Activated naive CD8-positive, alpha-beta T cell treated with anti-CD3 and anti-CD28 coated beads, Interleukin-2, amount 10 ng/mL, durations not matched to agents 7 days and 5 days (primary cell): ENCODE measurements at regions not wholly inside any gene's neighbourhood (a gene's known extent, or its start where the extent isn't known, plus 50 kb on each side); places are given as distances from the start of the nearest gene placed in this dataset.
"Not testable (repeated sequence)": the region's sequence is repeated elsewhere in the genome, so short reads cannot be mapped to it uniquely, and the experiment has no call there.

ENCODE experiments used
- ATAC-seq: fragments of 150-1000 bp; cut with Tn5 transposase; one replicate; pipeline ENCODE4 v1.10.0; 2021; ENCODE audit warnings: low read depth, moderate library complexity
- POLR2A ChIA-PET: fragments of 350-600 bp; sonication (Branson Sonifier 250); formaldehyde crosslinking; loops from one replicate; lab custom pipeline; 2021; ENCODE audit warnings: antibody characterized with exemption; lab: Charles Lee
- DNase-seq: peaks from one replicate; pipeline ENCODE4 v3.0.0; 2021
- H3K27ac Mint-ChIP-seq: one replicate; pipeline ENCODE4 v1.8.0; 2022; ENCODE audit warnings: mild to moderate bottlenecking, mixed read lengths
- H3K27me3 Mint-ChIP-seq: one replicate; pipeline ENCODE4 v1.8.0; 2022; ENCODE audit warnings: mild to moderate bottlenecking, moderate library complexity, mixed read lengths
- H3K36me3 Mint-ChIP-seq: one replicate; pipeline ENCODE4 v1.8.0; 2021; ENCODE audit warnings: mild to moderate bottlenecking, mixed read lengths
- H3K4me1 Mint-ChIP-seq: one replicate; pipeline ENCODE4 v1.8.0; 2021; ENCODE audit warnings: mixed read lengths
- H3K4me3 Mint-ChIP-seq: one replicate; pipeline ENCODE4 v1.8.0; 2022; ENCODE audit warnings: mild to moderate bottlenecking, moderate library complexity, mixed read lengths
- H3K9me3 Mint-ChIP-seq: one replicate; pipeline ENCODE4 v1.8.0; 2021; ENCODE audit warnings: mixed read lengths

- no peaks in the 10 kb centered on the region for H3K4me1 Mint-ChIP-seq
- H3K27ac Mint-ChIP-seq, result no peak overlapping the region
- no peak for DNase-seq
- H3K27me3 Mint-ChIP-seq, result no peaks in the 10 kb centered on the region
- H3K9me3 Mint-ChIP-seq, result no peaks in the 10 kb centered on the region
- ATAC-seq, result no peak
- POLR2A ChIA-PET, result no interaction called here
- H3K4me3 Mint-ChIP-seq, result no peak overlapping the region
- no peaks in the 10 kb centered on the region for H3K36me3 Mint-ChIP-seq
Measured at GRCh38 chr4:104549736-104550135, 55.0 kb upstream of the CXXC4 start.

GRCh38 chr4:104559502-104559901 is 64.8 kb upstream of the CXXC4 start:
- no peaks in the 10 kb centered on the region for H3K9me3 Mint-ChIP-seq
- no peaks in the 10 kb centered on the region for H3K4me1 Mint-ChIP-seq
- ATAC-seq (no peak), DNase-seq (no peak)
- no peaks in the 10 kb centered on the region for H3K36me3 Mint-ChIP-seq
- POLR2A ChIA-PET, result no interaction called here
- H3K27ac Mint-ChIP-seq, result no peak overlapping the region
- no peak overlapping the region for H3K4me3 Mint-ChIP-seq
- no peaks in the 10 kb centered on the region for H3K27me3 Mint-ChIP-seq

GRCh38 chr4:104571341-104571740 is 76.6 kb upstream of the CXXC4 start:
- no peak overlapping the region for H3K27ac Mint-ChIP-seq
- peaks cover 3% of the 10 kb centered on the region for H3K27me3 Mint-ChIP-seq
- H3K36me3 Mint-ChIP-seq, result no peaks in the 10 kb centered on the region
- ATAC-seq (no peak), DNase-seq (no peak)
- POLR2A ChIA-PET, result no interaction called here
- H3K9me3 Mint-ChIP-seq, result peaks cover 3% of the 10 kb centered on the region
- no peak overlapping the region for H3K4me3 Mint-ChIP-seq
- no peaks in the 10 kb centered on the region for H3K4me1 Mint-ChIP-seq

- H3K4me1 Mint-ChIP-seq, result no peaks in the 10 kb centered on the region
- H3K9me3 Mint-ChIP-seq, result no peaks in the 10 kb centered on the region
- no peak overlapping the region for H3K4me3 Mint-ChIP-seq
- H3K36me3 Mint-ChIP-seq, result no peaks in the 10 kb centered on the region
- H3K27me3 Mint-ChIP-seq, result no peaks in the 10 kb centered on the region
- no peak overlapping the region for H3K27ac Mint-ChIP-seq
- POLR2A ChIA-PET, result no interaction called here
- no peak for DNase-seq
- ATAC-seq, result no peak
Measured at GRCh38 chr4:104574371-104574770, 79.7 kb upstream of the CXXC4 start.

GRCh38 chr4:104575278-104575677 is 80.6 kb upstream of the CXXC4 start:
- Mint-ChIP-seq H3K27ac (no peak overlapping the region), H3K9me3 (no peaks in the 10 kb centered on the region), H3K27me3 (no peaks in the 10 kb centered on the region), H3K4me1 (no peaks in the 10 kb centered on the region), H3K36me3 (no peaks in the 10 kb centered on the region), H3K4me3 (no peak overlapping the region)
- ATAC-seq (no peak), DNase-seq (no peak)
- POLR2A ChIA-PET, result no interaction called here

GRCh38 chr4:104577405-104577804 is 82.7 kb upstream of the CXXC4 start:
- H3K27me3 Mint-ChIP-seq, result no peaks in the 10 kb centered on the region
- no peak overlapping the region for H3K4me3 Mint-ChIP-seq
- no peaks in the 10 kb centered on the region for H3K9me3 Mint-ChIP-seq
- ATAC-seq (no peak), DNase-seq (no peak)
- H3K4me1 Mint-ChIP-seq, result no peaks in the 10 kb centered on the region
- no peak overlapping the region for H3K27ac Mint-ChIP-seq
- no peaks in the 10 kb centered on the region for H3K36me3 Mint-ChIP-seq
- POLR2A ChIA-PET, result no interaction called here

GRCh38 chr4:104581476-104581875 is 86.8 kb upstream of the CXXC4 start:
- H3K4me1 Mint-ChIP-seq, H3K27me3 Mint-ChIP-seq, POLR2A ChIA-PET, H3K9me3 Mint-ChIP-seq, ATAC-seq, H3K27ac Mint-ChIP-seq, DNase-seq, H3K4me3 Mint-ChIP-seq, H3K36me3 Mint-ChIP-seq: not testable (repeated sequence)

GRCh38 chr4:104582056-104582455 is 87.4 kb upstream of the CXXC4 start:
- ATAC-seq, H3K27me3 Mint-ChIP-seq, POLR2A ChIA-PET, H3K4me3 Mint-ChIP-seq, DNase-seq, H3K27ac Mint-ChIP-seq, H3K9me3 Mint-ChIP-seq, H3K36me3 Mint-ChIP-seq, H3K4me1 Mint-ChIP-seq: not testable (repeated sequence)

GRCh38 chr4:104589264-104589868 is 94.7 kb upstream of the CXXC4 start:
- Mint-ChIP-seq H3K4me1 (peaks cover 2% of the 10 kb centered on the region), H3K27ac (no peak overlapping the region), H3K9me3 (no peaks in the 10 kb centered on the region), H3K36me3 (no peaks in the 10 kb centered on the region), H3K4me3 (no peak overlapping the region), H3K27me3 (no peaks in the 10 kb centered on the region)
- POLR2A ChIA-PET, result no interaction called here
- ATAC-seq (no peak), DNase-seq (no peak)

- POLR2A ChIA-PET, result no interaction called here
- ATAC-seq, result no peak
- Mint-ChIP-seq H3K4me1 (peaks cover 2% of the 10 kb centered on the region), H3K27me3 (no peaks in the 10 kb centered on the region), H3K27ac (no peak overlapping the region), H3K36me3 (no peaks in the 10 kb centered on the region), H3K4me3 (no peak overlapping the region), H3K9me3 (no peaks in the 10 kb centered on the region)
- DNase-seq, result no peak
Measured at GRCh38 chr4:104591510-104591911, 96.8 kb upstream of the CXXC4 start.

- Mint-ChIP-seq H3K9me3 (no peaks in the 10 kb centered on the region), H3K4me1 (peaks cover 2% of the 10 kb centered on the region), H3K27me3 (no peaks in the 10 kb centered on the region)
Measured at GRCh38 chr4:104592183-104592582, 97.5 kb upstream of the CXXC4 start.

GRCh38 chr4:104593019-104593418 is 98.3 kb upstream of the CXXC4 start:
- POLR2A ChIA-PET, result no interaction called here
- peak overlapping the region; percentile 35 for H3K4me3 Mint-ChIP-seq
- ATAC-seq, result no peak
- H3K27ac Mint-ChIP-seq, result no peak overlapping the region
- no peaks in the 10 kb centered on the region for H3K9me3 Mint-ChIP-seq
- H3K27me3 Mint-ChIP-seq, result no peaks in the 10 kb centered on the region
- peaks cover 2% of the 10 kb centered on the region for H3K4me1 Mint-ChIP-seq
- no peaks in the 10 kb centered on the region for H3K36me3 Mint-ChIP-seq
- DNase-seq, result no peak

More at GRCh38 chr4:104592183-104592582, 97.5 kb upstream of the CXXC4 start:
- no peak overlapping the region for H3K27ac Mint-ChIP-seq
- POLR2A ChIA-PET, result no interaction called here
- H3K36me3 Mint-ChIP-seq, result no peaks in the 10 kb centered on the region
- no peak overlapping the region for H3K4me3 Mint-ChIP-seq
- ATAC-seq (no peak), DNase-seq (no peak)

GRCh38 chr4:104596189-104596588 is 101.5 kb upstream of the CXXC4 start:
- H3K4me1 Mint-ChIP-seq, result peaks cover 2% of the 10 kb centered on the region
- ATAC-seq (no peak), DNase-seq (no peak)
- POLR2A ChIA-PET, result no interaction called here
- H3K9me3 Mint-ChIP-seq, result no peaks in the 10 kb centered on the region
- H3K36me3 Mint-ChIP-seq, result no peaks in the 10 kb centered on the region
- H3K27ac Mint-ChIP-seq, result no peak overlapping the region
- H3K27me3 Mint-ChIP-seq, result no peaks in the 10 kb centered on the region
- no peak overlapping the region for H3K4me3 Mint-ChIP-seq

GRCh38 chr4:104615496-104615895 is 120.8 kb upstream of the CXXC4 start:
- Mint-ChIP-seq H3K27me3 (peaks cover 2% of the 10 kb centered on the region), H3K36me3 (no peaks in the 10 kb centered on the region), H3K4me3 (no peak overlapping the region), H3K27ac (no peak overlapping the region), H3K9me3 (peaks cover 4% of the 10 kb centered on the region), H3K4me1 (no peaks in the 10 kb centered on the region)
- DNase-seq (no peak), ATAC-seq (no peak)
- POLR2A ChIA-PET, result no interaction called here

- Mint-ChIP-seq H3K36me3 (no peaks in the 10 kb centered on the region), H3K4me3 (no peak overlapping the region), H3K9me3 (peaks cover 4% of the 10 kb centered on the region), H3K4me1 (no peaks in the 10 kb centered on the region), H3K27me3 (no peaks in the 10 kb centered on the region), H3K27ac (no peak overlapping the region)
- no peak for ATAC-seq
- DNase-seq, result no peak
- POLR2A ChIA-PET, result no interaction called here
Measured at GRCh38 chr4:104615926-104616325, 121.2 kb upstream of the CXXC4 start.
